ENCODE measurements at regions not wholly inside any gene's neighbourhood (a gene's known extent, or its start where the extent isn't known, plus 50 kb on each side); places are given as distances from the start of the nearest gene placed in this dataset.

DNA sequence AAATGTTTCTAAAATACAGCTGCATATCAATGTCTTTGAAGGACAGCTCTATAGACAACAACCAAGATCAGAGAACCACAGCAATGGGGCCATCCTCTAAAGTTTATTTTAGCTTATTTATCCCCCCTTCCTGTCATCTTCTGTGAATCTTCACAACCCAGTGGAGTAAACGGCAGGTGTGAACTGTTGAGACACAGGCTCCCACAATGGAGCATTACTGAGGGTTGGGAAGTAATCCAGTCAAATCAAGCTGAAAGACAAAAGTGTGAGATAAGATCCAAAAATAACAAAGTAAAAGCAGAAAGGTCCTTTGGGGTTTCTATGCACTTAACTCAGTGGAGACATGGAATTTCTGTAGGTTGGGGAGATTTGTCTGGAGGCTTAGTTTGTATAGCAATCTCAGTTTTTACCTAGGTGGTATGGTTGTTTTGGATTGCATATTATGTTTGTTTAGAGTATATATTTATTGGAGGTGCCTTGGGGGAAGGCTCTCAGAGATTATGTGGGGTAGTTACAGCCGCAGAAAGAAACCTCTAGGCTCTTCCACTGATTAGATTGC, 286.9 kb upstream of the ADGRL2 start:
- TF ChIP-seq, protein P1, sequence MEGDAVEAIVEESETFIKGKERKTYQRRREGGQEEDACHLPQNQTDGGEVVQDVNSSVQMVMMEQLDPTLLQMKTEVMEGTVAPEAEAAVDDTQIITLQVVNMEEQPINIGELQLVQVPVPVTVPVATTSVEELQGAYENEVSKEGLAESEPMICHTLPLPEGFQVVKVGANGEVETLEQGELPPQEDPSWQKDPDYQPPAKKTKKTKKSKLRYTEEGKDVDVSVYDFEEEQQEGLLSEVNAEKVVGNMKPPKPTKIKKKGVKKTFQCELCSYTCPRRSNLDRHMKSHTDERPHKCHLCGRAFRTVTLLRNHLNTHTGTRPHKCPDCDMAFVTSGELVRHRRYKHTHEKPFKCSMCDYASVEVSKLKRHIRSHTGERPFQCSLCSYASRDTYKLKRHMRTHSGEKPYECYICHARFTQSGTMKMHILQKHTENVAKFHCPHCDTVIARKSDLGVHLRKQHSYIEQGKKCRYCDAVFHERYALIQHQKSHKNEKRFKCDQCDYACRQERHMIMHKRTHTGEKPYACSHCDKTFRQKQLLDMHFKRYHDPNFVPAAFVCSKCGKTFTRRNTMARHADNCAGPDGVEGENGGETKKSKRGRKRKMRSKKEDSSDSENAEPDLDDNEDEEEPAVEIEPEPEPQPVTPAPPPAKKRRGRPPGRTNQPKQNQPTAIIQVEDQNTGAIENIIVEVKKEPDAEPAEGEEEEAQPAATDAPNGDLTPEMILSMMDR (IDR thresholded peaks at IDR 0.05): no peak
- TF ChIP-seq POLR2A (IDR thresholded peaks at IDR 0.05): no peak
